AG09309 (cell line): ENCODE measurements at regions not wholly inside any gene's neighbourhood (a gene's known extent, or its start where the extent isn't known, plus 50 kb on each side); places are given as distances from the start of the nearest gene placed in this dataset.
"Not testable (repeated sequence)": the region's sequence is repeated elsewhere in the genome, so short reads cannot be mapped to it uniquely, and the experiment has no call there.

Experiments
- DNase-seq: peaks from one replicate; pipeline ENCODE4 v3.0.0-alpha.2; 2010; ENCODE audit warnings: low read depth
- H3K4me3 ChIP-seq: 2 replicates; pipeline ENCODE4 v1.5.1; 2011; ENCODE audit warnings: mild to moderate bottlenecking, low read depth, low read length, moderate library complexity; ENCODE audit not compliant: control insufficient read depth
- TF ChIP-seq, protein P1 (sequence below): IDR thresholded peaks from 2 replicates; pipeline ENCODE4 v1.5.1; 2011; ENCODE audit warnings: mild to moderate bottlenecking, low read depth, low read length, inconsistent platforms; ENCODE audit not compliant: insufficient read depth, control insufficient read depth; ENCODE audit errors: missing control alignments

DNA sequence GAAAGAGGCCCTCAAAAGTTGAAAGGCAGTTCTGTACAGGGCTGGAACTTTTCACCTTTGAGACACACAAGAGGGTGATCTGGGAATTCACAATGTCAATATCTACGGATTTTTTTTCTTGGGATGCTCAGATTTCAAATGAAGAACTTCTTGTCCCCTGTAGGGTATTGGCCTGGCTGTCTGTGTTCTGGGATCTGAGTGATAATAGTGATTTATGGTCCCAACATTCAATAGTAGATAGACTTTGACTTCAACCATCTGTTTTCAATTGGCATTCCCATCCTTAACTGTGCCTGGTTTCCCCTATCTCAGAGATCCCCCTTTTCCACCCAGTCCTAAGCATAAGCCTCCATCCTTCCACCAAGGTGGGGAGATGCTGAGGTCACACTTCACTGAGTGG lies 274.1 kb downstream of the COG6 start:
- DNase-seq, result no peak
- H3K4me3 ChIP-seq, result no peak overlapping the region
- TF ChIP-seq, protein P1, sequence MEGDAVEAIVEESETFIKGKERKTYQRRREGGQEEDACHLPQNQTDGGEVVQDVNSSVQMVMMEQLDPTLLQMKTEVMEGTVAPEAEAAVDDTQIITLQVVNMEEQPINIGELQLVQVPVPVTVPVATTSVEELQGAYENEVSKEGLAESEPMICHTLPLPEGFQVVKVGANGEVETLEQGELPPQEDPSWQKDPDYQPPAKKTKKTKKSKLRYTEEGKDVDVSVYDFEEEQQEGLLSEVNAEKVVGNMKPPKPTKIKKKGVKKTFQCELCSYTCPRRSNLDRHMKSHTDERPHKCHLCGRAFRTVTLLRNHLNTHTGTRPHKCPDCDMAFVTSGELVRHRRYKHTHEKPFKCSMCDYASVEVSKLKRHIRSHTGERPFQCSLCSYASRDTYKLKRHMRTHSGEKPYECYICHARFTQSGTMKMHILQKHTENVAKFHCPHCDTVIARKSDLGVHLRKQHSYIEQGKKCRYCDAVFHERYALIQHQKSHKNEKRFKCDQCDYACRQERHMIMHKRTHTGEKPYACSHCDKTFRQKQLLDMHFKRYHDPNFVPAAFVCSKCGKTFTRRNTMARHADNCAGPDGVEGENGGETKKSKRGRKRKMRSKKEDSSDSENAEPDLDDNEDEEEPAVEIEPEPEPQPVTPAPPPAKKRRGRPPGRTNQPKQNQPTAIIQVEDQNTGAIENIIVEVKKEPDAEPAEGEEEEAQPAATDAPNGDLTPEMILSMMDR, result no peak

DNA sequence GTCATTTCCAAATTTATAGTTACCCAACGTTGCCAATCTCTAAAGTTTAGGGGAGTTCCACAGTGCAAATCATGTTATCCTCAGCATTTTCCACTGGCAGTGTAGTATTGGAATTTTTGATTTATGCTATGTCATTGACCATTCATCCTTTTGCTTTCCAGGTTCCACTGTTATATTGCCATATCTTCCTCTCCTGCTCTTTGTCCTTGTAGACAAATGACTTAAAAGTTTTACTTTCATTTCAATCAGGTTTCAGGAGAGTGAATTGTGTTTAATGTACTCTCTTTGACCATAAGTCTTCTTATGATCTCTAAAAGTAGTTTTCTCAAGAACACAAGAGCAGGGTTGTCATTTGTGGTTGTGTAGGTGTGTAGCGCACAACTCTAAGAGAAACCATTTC lies 274.6 kb downstream of the COG6 start:
- TF ChIP-seq, protein P1, result no peak
- H3K4me3 ChIP-seq, result no peak overlapping the region
- DNase-seq, result no peak

DNA sequence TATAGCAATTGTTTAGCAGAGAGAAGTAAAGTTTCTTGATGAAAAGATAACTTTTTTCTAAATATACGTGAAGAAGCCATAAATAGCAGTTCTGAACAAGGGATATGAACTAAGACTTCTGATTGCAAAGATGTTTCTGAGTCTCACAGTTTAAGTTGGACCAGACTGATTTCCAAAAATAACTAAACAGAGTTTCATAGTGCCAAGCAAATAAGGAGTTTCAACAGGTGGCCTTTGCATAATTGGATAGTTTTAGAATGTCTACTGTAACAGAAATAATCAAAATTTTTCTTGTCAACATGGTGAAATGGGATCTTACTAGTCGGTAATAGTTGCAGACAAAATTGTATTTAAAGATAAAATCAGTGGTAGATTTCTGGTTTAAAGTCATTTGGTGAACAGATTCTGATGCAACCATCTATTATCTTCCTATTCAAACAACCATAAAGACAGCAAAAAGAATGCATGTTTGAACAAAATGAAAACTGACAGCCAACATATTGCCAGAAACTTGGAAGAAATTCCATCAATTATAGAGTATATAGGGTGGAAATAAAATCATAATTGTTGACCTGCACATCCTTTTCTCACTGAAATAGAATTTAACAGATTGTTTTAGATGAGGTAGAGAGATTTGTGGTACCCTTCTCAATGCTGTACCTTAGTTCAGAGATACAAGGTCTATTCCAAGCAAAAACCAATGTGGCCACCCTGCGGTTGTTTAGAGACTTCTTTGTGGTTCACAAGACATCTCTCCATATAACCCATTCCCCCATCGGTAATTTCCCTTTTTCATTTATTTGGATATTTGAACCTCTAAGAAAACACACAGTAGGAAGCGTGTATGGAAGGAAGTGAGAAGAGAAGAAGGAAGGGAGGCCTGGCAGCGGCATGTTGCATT lies 275.3 kb downstream of the COG6 start:
- H3K4me3 ChIP-seq, result no peak overlapping the region
- DNase-seq, result no peak
- TF ChIP-seq, protein P1, result no peak

DNA sequence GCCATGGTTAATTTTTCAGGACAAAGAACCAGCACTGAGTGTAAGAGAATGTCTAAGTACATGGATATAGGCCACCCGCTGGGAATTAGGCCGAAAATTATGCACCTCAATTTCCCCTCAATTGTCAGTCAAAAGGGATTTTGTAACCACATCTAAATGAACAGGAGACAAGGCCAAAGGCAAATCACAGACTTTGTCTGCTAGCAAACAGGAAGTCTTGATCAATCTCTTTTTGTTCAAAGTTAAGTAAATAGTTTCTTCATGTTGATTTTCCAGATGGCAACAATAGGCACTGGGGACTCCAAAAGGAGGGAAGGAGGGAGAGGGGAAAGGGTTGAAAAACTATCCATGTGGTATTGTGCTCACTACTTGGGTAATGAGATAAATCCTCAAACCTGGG lies 276.0 kb downstream of the COG6 start:
- TF ChIP-seq, protein P1, result no peak
- no peak for DNase-seq
- H3K4me3 ChIP-seq, result no peak overlapping the region

DNA sequence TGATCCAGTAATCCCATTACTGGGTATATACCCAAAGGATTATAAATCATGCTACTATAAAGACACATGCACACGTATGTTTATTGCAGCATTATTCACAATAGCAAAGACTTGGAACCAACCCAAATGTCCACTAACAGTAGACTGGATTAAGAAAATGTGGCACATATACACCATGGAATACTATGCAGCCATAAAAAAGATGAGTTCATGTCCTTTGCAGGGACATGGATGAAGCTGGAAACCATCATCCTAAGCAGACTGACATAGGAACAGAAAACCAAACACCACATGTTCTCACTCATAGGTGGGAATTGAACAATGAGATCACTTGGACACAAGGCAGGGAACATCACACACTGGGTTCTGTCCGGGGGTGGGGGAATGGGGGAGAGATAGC lies 277.1 kb downstream of the COG6 start:
- not testable (repeated sequence) for H3K4me3 ChIP-seq, DNase-seq

DNA sequence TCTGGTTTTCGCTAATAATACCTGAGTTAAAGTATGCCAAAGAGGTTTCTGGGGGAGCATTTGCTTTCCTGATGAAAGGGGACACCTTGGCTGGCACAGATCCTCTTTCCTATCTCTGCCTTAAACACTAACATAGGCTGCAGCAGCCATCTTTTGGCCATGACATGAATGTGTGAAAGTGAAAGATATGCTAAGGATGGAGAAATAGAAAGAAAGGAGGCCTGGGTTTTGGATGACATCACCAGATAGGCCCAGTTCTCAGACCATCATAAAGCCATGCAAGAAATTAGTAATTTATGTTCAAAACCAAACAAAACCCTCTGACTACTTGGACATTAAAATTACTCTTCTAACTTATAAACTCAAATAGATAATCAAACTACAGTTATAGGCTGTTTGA lies 279.7 kb downstream of the COG6 start:
- DNase-seq, result no peak
- TF ChIP-seq, protein P1, result no peak
- H3K4me3 ChIP-seq, result no peak overlapping the region

DNA sequence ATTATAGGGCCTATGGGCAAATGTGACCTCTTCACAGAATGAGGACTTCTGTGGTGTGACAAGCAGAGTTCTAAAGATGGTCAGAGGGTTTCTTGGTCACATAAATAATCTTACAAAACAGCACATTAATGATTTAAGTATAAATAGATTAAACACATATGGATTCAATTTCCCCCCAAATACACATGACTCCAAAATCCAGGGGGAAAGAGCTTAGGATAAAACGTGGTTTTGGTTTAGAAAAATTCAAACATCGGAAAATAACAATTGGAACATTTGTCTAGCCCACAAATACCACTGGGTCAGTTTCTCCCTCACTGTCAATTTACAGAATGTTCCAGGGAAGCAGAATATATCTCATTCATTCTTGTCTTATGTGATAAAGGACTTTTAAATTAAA lies 283.1 kb downstream of the COG6 start:
- TF ChIP-seq, protein P1, result no peak
- no peak overlapping the region for H3K4me3 ChIP-seq
- no peak for DNase-seq
